K562 (cell line): ENCODE measurements at regions not wholly inside any gene's neighbourhood (a gene's known extent, or its start where the extent isn't known, plus 50 kb on each side); places are given as distances from the start of the nearest gene placed in this dataset.

Source experiments
- ATAC-seq: fragments of 200-7000 bp; cut with Tn5 transposase; 3 replicates; pipeline ENCODE4 v1.9.1; 2020; ENCODE audit warnings: moderate library complexity
- BruUV-seq: library from RNA; stranded (reverse); fragments of 400-500 nt; replicated peaks from 2 replicates; lab custom pipeline; 2021; lab: Mats Ljungman, UMichigan
- CTCF ChIA-PET: fragments of 300-600 bp; formaldehyde crosslinking; extraction: SDS; loops from one replicate; lab custom pipeline; 2021; ENCODE audit warnings: low intra/inter-chr PET ratio; lab: Yijun Ruan, JAX
- POLR2A ChIA-PET: fragments of 300-600, 350-650 bp; sonication (Branson Sonifier 250); formaldehyde crosslinking; extraction: SDS; loops from one replicate; lab custom pipeline; 2021; ENCODE audit warnings: antibody characterized with exemption, inconsistent platforms; lab: Yijun Ruan, JAX
- DNase-seq, 4 experiments: peaks; one replicate each; pipeline versions ENCODE4 v3.0.0 to v3.0.0-alpha.2; 2011 to 2018; ENCODE audit warnings: low spot score in 3 of 4, mixed read lengths in 3 of 4; ENCODE audit errors: extremely low read depth in 1 of 4
- FAIRE-seq: peaks from 2 replicates; lab custom pipeline; 2011; peaks lifted over from hg19 to GRCh38; lab: Jason Lieb, UNC
- H2AFZ ChIP-seq: 2 replicates; pipeline ENCODE4 v1.6.0; 2011; ENCODE audit warnings: low read depth, low read length, control low read depth, inconsistent platforms
- H3K27ac ChIP-seq: fragments of 200-600 bp; 3 replicates; pipeline ENCODE4 v1.8.0; 2011; ENCODE audit warnings: low read depth, mild to moderate bottlenecking, control low read depth, inconsistent platforms, low read length, moderate library complexity, mixed read lengths; ENCODE audit errors: extremely low read depth
- H3K27me3 ChIP-seq, 2 experiments: fragments of 300-600 bp in 1 of 2; 2 replicates in 1 of 2; 3 replicates in 1 of 2; pipeline versions ENCODE4 v1.6.0 to v1.8.0; 2011; ENCODE audit warnings: inconsistent platforms in 2 of 2, low read length in 2 of 2, mild to moderate bottlenecking in 1 of 2, mixed read lengths in 1 of 2, moderate library complexity in 1 of 2; ENCODE audit not compliant: control insufficient read depth in 2 of 2, insufficient read depth in 2 of 2
- H3K36me3 ChIP-seq: fragments of 300-600 bp; 3 replicates; pipeline ENCODE4 v1.8.0; 2011; ENCODE audit warnings: mild to moderate bottlenecking, low read length, inconsistent platforms; ENCODE audit not compliant: control insufficient read depth, insufficient read depth
- H3K4me1 ChIP-seq, 2 experiments: fragments of 200-600 bp in 1 of 2; replicated peaks in 1 of 2; 2 replicates in 1 of 2; 3 replicates in 1 of 2; pipeline versions ENCODE4 v1.5.1 to v1.8.0; 2011; ENCODE audit warnings: inconsistent platforms in 2 of 2, low read length in 2 of 2, mild to moderate bottlenecking in 1 of 2, mixed read lengths in 1 of 2, moderate library complexity in 1 of 2; ENCODE audit not compliant: control insufficient read depth in 2 of 2, insufficient read depth in 2 of 2
- H3K4me2 ChIP-seq: 2 replicates; pipeline ENCODE4 v1.6.1; 2011; ENCODE audit warnings: low read length, control low read depth, inconsistent platforms, mixed read lengths; ENCODE audit not compliant: insufficient read depth
- H3K4me3 ChIP-seq: fragments of 200-600 bp; sonication (generic), shearing (Covaris generic); 2 replicates; pipeline ENCODE4 v1.5.1; 2016; ENCODE audit warnings: control low read depth, inconsistent platforms
- H3K79me2 ChIP-seq: fragments of 200-600 bp; 3 replicates; pipeline ENCODE4 v1.8.0; 2011; ENCODE audit warnings: low read length, inconsistent platforms; ENCODE audit not compliant: control insufficient read depth, insufficient read depth
- H3K9ac ChIP-seq, 2 experiments: 2 replicates each; pipeline versions ENCODE4 v1.6.0 to v1.6.1; 2011; ENCODE audit warnings: low read depth in 2 of 2, low read length in 2 of 2, control low read depth in 1 of 2, inconsistent platforms in 1 of 2, mild to moderate bottlenecking in 1 of 2, mixed read lengths in 1 of 2; ENCODE audit not compliant: insufficient read depth in 1 of 2
- H3K9me1 ChIP-seq: one replicate; pipeline ENCODE4 v1.6.0; 2011; ENCODE audit warnings: inconsistent platforms, mild to moderate bottlenecking, low read length, moderate library complexity; ENCODE audit not compliant: control insufficient read depth, insufficient read depth
- H3K9me3 ChIP-seq: replicated peaks from 2 replicates; pipeline ENCODE4 v1.5.1; 2011; ENCODE audit warnings: low read depth, low read length, inconsistent platforms; ENCODE audit not compliant: control insufficient read depth, insufficient read depth
- H4K20me1 ChIP-seq: replicated peaks from 2 replicates; pipeline ENCODE4 v1.6.1; 2011; ENCODE audit warnings: low read length, inconsistent platforms, mixed read lengths; ENCODE audit not compliant: control insufficient read depth, insufficient read depth
- BRF1 ChIP-seq: IDR thresholded peaks from 3 replicates; pipeline ENCODE4 v1.6.1; 2011; ENCODE audit warnings: borderline replicate concordance, mild to moderate bottlenecking; ENCODE audit not compliant: insufficient read length; ENCODE audit errors: extremely low read depth
- EZH2 ChIP-seq: IDR thresholded peaks from 2 replicates; pipeline ENCODE4 v1.6.1; 2012; ENCODE audit warnings: low read depth, mild to moderate bottlenecking, inconsistent platforms, low read length, borderline replicate concordance
- FOXA3 ChIP-seq, 2 experiments: fragments of 450-650 bp in 1 of 2; sonication (generic) in 1 of 2; formaldehyde crosslinking; IDR thresholded peaks in 1 of 2; conservative IDR thresholded peaks in 1 of 2; 2 replicates each; pipeline versions ENCODE4 v1.4.0 to v1.8.0; 2020 to 2022; ENCODE audit warnings: mild to moderate bottlenecking in 2 of 2, missing genetic modification reagents in 1 of 2
- HDAC2 ChIP-seq: fragments of 450-650 bp; IDR thresholded peaks from 2 replicates; pipeline ENCODE4 v1.6.1; 2016; ENCODE audit warnings: mild to moderate bottlenecking
- KLF13 ChIP-seq: fragments of 450-650 bp; IDR thresholded peaks from 2 replicates; pipeline ENCODE4 v1.6.1; 2016; ENCODE audit warnings: missing genetic modification characterization, low read depth, mild to moderate bottlenecking, missing compliant biosample characterization, moderate library complexity, borderline replicate concordance
- RBM15 ChIP-seq: fragments of 200-400 bp; formaldehyde crosslinking; IDR thresholded peaks from 2 replicates; pipeline ENCODE4 v1.6.1; 2018; ENCODE audit warnings: mild to moderate bottlenecking, low read length, moderate library complexity; ENCODE audit not compliant: insufficient read depth
- SRSF9 ChIP-seq: fragments of 200-400 bp; formaldehyde crosslinking; IDR thresholded peaks from 2 replicates; pipeline ENCODE4 v1.6.1; 2017; ENCODE audit warnings: low read depth, low read length, borderline replicate concordance
- ZBTB33 ChIP-seq: sonication (generic); formaldehyde crosslinking; IDR thresholded peaks from 2 replicates; pipeline ENCODE4 v1.8.1; 2023; ENCODE audit warnings: mild to moderate bottlenecking, missing genetic modification reagents
- WGBS: fragments of 100-300 bp; shearing (Covaris generic); methylation state at CpG from one replicate; pipeline ENCODE4 v1.1.6; 2016; ENCODE audit warnings: low coverage, mixed read lengths; ENCODE audit not compliant: insufficient coverage; ENCODE audit errors: missing lambda C conversion rate; 5-methylcytosine and 5-hydroxymethylcytosine counted together
- in situ Hi-C: fragments of 300-500 bp; cut with MboI; formaldehyde crosslinking; loops from 4 replicates; pipeline ENCODE4 v1.15.0; 2018; ENCODE audit warnings: inconsistent platforms, mixed read lengths
- intact Hi-C: fragments of 100-400 bp; cut with micrococcal nuclease; formaldehyde crosslinking; loops from 2 replicates; pipeline ENCODE4 v1.14.2; 2022
- TF ChIP-seq, protein P1 (sequence below): fragments of 450-650 bp; IDR thresholded peaks from 2 replicates; pipeline ENCODE4 v1.6.1; 2014; ENCODE audit warnings: low read depth, mild to moderate bottlenecking, moderate library complexity, borderline replicate concordance

- TF ChIP-seq RBM15 (no peak), BRF1 (no peak), FOXA3 (CRISPR knock-in tag; conservative IDR thresholded peaks at IDR 0.05 in 1 of 2, IDR thresholded peaks at IDR 0.05 in 1 of 2) (peak in 1 of 2 experiments; percentile 42; a peak in 2 of 4 replicates)
Measured at GRCh38 chr3:67765575-67765974, 111.2 kb upstream of the SUCLG2 start (continued).

DNA sequence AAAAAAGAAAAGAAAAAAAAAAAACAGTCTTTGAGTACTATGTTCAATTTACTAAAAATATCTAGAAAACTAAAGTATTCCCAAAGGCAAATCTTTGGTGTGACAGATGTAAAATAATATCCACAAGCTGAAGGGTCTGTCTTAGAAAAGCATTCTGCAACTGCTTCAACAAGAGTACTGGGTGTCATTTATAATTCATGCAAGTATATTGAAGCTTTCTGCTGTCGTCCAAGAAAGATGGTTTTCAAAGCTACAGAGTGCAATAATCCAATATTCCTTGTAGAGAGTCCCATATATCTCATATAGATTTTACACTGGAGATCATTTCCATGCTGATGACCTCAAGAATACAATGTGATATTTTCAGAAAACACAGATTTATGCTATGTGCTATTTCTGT is 90.9 kb upstream of the SUCLG2 start:
- in situ Hi-C loops (no loop called here), intact Hi-C loops (no loop called here)
- H3K27me3 ChIP-seq, result no peaks in the 10 kb centered on the region
- ATAC-seq (no peak), DNase-seq (no peak), FAIRE-seq (no peak)
- H4K20me1 ChIP-seq, result no peaks in the 10 kb centered on the region
- H3K79me2 ChIP-seq, result no peaks in the 10 kb centered on the region
- H3K4me2 ChIP-seq, result no peak overlapping the region
- no peaks in the 10 kb centered on the region for H3K9me1 ChIP-seq
- no peaks in the 10 kb centered on the region for H3K36me3 ChIP-seq
- no peak overlapping the region for H3K4me3 ChIP-seq
- WGBS, result 0% methylated on average over 1 of the region's 1 CpG
- H3K4me1 ChIP-seq, result no peaks in the 10 kb centered on the region
- CTCF ChIA-PET, result no interaction called here
- POLR2A ChIA-PET, result no interaction called here
- no peak overlapping the region for H2AFZ ChIP-seq
- H3K27ac ChIP-seq, result no peak overlapping the region
- BruUV-seq, result no TSS peak
- no peak overlapping the region for H3K9ac ChIP-seq
- no peaks in the 10 kb centered on the region for H3K9me3 ChIP-seq
- no peak for TF ChIP-seq EZH2
- no peak for TF ChIP-seq KLF13
- TF ChIP-seq HDAC2, result no peak
- TF ChIP-seq, protein P1, sequence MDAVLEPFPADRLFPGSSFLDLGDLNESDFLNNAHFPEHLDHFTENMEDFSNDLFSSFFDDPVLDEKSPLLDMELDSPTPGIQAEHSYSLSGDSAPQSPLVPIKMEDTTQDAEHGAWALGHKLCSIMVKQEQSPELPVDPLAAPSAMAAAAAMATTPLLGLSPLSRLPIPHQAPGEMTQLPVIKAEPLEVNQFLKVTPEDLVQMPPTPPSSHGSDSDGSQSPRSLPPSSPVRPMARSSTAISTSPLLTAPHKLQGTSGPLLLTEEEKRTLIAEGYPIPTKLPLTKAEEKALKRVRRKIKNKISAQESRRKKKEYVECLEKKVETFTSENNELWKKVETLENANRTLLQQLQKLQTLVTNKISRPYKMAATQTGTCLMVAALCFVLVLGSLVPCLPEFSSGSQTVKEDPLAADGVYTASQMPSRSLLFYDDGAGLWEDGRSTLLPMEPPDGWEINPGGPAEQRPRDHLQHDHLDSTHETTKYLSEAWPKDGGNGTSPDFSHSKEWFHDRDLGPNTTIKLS, result no peak
- TF ChIP-seq ZBTB33, result no peak
- no peak for TF ChIP-seq SRSF9
